Smooth muscle cell (in vitro differentiated cells): ENCODE measurements at regions not wholly inside any gene's neighbourhood (a gene's known extent, or its start where the extent isn't known, plus 50 kb on each side); places are given as distances from the start of the nearest gene placed in this dataset.

ENCODE experiments used
- DNase-seq: peaks from one replicate; lab custom pipeline; 2025; ENCODE audit not compliant: unreplicated experiment; lab: John Stamatoyannopoulos, UW
- H2AFZ ChIP-seq: fragments of 200-600 bp; sonication (generic); 2 replicates; pipeline ENCODE4 v1.6.0; 2016; ENCODE audit warnings: antibody characterized with exemption, low read depth, mild to moderate bottlenecking
- H3F3A ChIP-seq: fragments of 200-600 bp; sonication (generic); 2 replicates; pipeline ENCODE4 v1.6.0; 2017; ENCODE audit warnings: antibody characterized with exemption, low read depth
- H3K27ac ChIP-seq: fragments of 200-600 bp; sonication (generic); 2 replicates; pipeline ENCODE4 v1.5.1; 2016; ENCODE audit warnings: low read depth, mild to moderate bottlenecking
- H3K27me3 ChIP-seq: fragments of 200-600 bp; sonication (generic); 2 replicates; pipeline ENCODE4 v1.6.1; 2016; ENCODE audit warnings: low read depth, mild to moderate bottlenecking
- H3K36me3 ChIP-seq: fragments of 200-600 bp; sonication (generic); 2 replicates; pipeline ENCODE4 v1.5.1; 2016; ENCODE audit warnings: low read depth
- H3K4me1 ChIP-seq: fragments of 200-600 bp; sonication (generic); 2 replicates; pipeline ENCODE4 v1.5.1; 2016; ENCODE audit warnings: low read depth
- H3K4me2 ChIP-seq: fragments of 200-600 bp; sonication (generic); 2 replicates; pipeline ENCODE4 v1.6.0; 2016; ENCODE audit warnings: mild to moderate bottlenecking
- H3K4me3 ChIP-seq: fragments of 200-600 bp; sonication (generic); 2 replicates; pipeline ENCODE4 v1.5.1; 2016; ENCODE audit warnings: mild to moderate bottlenecking
- H3K79me2 ChIP-seq: fragments of 200-600 bp; sonication (generic); 2 replicates; pipeline ENCODE4 v1.6.0; 2016; ENCODE audit warnings: low read depth, mild to moderate bottlenecking
- H3K9ac ChIP-seq: fragments of 200-600 bp; sonication (generic); 2 replicates; pipeline ENCODE4 v1.6.0; 2016; ENCODE audit warnings: low read depth
- H3K9me3 ChIP-seq: fragments of 200-600 bp; sonication (generic); replicated peaks from 2 replicates; pipeline ENCODE4 v1.5.1; 2016; ENCODE audit warnings: low read depth
- H4K20me1 ChIP-seq: fragments of 200-600 bp; sonication (generic); 2 replicates; pipeline ENCODE4 v1.6.0; 2016; ENCODE audit warnings: low read depth
- WGBS: methylation state at CpG from one replicate; pipeline ENCODE4 v1.1.7; 2016; ENCODE audit warnings: low lambda C conversion rate; 5-methylcytosine and 5-hydroxymethylcytosine counted together
- TF ChIP-seq, protein P1 (sequence below): fragments of 200-600 bp; sonication (generic); IDR thresholded peaks from 2 replicates; pipeline ENCODE4 v1.5.1; 2017; ENCODE audit warnings: borderline replicate concordance, mild to moderate bottlenecking, antibody characterized with exemption; ENCODE audit not compliant: insufficient read depth, poor library complexity, severe bottlenecking

DNA sequence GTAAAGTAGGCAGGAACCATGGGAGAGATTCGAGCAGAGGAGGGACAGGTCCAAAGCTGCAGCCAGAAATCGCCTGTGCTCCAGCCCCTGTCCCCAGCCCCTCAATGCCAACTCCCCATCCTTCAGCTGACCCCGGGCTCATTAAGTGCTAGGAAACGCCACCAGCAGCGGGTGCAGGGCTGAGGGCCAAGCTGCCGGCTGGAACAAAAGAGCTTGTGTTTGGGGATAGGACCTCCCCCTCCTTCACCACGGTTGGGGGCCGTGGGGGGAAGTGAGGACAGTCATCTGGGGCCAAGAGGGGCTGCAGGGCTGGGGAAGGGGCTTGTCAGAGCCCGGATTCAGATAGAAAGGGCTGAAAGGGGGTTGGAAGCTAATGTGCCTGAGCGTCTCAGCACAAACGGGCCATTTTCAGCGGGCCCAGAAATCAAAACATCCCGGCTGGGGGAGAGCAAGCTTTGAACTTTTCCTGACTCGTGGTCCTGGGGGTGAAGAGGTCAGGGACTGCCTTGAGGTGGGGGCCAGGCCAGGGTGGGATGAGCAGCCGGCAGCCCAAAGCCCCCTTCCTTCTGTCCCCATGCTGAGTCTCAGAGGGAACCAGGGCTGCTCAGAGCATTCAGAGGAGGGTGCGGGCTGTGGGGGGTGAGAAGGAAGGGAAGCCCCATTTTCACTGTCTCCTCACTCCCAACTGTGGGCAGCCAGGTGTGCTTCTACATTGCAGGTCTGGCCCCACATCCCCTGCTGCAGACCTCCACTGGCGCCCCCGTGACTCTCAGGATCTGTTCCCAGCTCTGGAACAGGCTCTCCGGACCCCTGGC is 69.4 kb upstream of the DAB2IP start:
- Histone ChIP-seq H3K4me2 (no peak overlapping the region), H3K9ac (no peak overlapping the region), H2AFZ (no peak overlapping the region), H4K20me1 (peaks cover 7% of the 10 kb centered on the region), H3K4me1 (peaks cover 9% of the 10 kb centered on the region), H3K27ac (no peak overlapping the region), H3K4me3 (no peak overlapping the region), H3K27me3 (no peaks in the 10 kb centered on the region), H3K9me3 (no peaks in the 10 kb centered on the region), H3K36me3 (no peaks in the 10 kb centered on the region), H3K79me2 (no peaks in the 10 kb centered on the region), H3F3A (no peaks in the 10 kb centered on the region)
- no peak for DNase-seq
- 60% methylated on average over 19 of the region's 19 CpGs for WGBS
- TF ChIP-seq, protein P1, sequence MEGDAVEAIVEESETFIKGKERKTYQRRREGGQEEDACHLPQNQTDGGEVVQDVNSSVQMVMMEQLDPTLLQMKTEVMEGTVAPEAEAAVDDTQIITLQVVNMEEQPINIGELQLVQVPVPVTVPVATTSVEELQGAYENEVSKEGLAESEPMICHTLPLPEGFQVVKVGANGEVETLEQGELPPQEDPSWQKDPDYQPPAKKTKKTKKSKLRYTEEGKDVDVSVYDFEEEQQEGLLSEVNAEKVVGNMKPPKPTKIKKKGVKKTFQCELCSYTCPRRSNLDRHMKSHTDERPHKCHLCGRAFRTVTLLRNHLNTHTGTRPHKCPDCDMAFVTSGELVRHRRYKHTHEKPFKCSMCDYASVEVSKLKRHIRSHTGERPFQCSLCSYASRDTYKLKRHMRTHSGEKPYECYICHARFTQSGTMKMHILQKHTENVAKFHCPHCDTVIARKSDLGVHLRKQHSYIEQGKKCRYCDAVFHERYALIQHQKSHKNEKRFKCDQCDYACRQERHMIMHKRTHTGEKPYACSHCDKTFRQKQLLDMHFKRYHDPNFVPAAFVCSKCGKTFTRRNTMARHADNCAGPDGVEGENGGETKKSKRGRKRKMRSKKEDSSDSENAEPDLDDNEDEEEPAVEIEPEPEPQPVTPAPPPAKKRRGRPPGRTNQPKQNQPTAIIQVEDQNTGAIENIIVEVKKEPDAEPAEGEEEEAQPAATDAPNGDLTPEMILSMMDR, result no peak

GRCh38 chr9:121582641-121583040 is 68.8 kb upstream of the DAB2IP start:
- no peak for DNase-seq
- no peaks in the 10 kb centered on the region for H3K36me3 ChIP-seq
- H3K4me2 ChIP-seq, result no peak overlapping the region
- H3K4me3 ChIP-seq, result no peak overlapping the region
- H3K4me1 ChIP-seq, result peaks cover 9% of the 10 kb centered on the region
- H3K27ac ChIP-seq, result no peak overlapping the region
- no peak overlapping the region for H2AFZ ChIP-seq
- no peaks in the 10 kb centered on the region for H3K27me3 ChIP-seq
- 67% methylated on average over 7 of the region's 7 CpGs for WGBS
- no peak overlapping the region for H3K9ac ChIP-seq
- H3K9me3 ChIP-seq, result no peaks in the 10 kb centered on the region
- TF ChIP-seq, protein P1, result no peak
- no peaks in the 10 kb centered on the region for H3F3A ChIP-seq
- H4K20me1 ChIP-seq, result peaks cover 7% of the 10 kb centered on the region
- H3K79me2 ChIP-seq, result no peaks in the 10 kb centered on the region

- Histone ChIP-seq H3K36me3 (no peaks in the 10 kb centered on the region), H3K27me3 (no peaks in the 10 kb centered on the region), H3K79me2 (no peaks in the 10 kb centered on the region), H3K27ac (no peak overlapping the region), H3K4me2 (no peak overlapping the region), H4K20me1 (peaks cover 7% of the 10 kb centered on the region), H3K4me1 (peaks cover 9% of the 10 kb centered on the region), H3K9me3 (no peaks in the 10 kb centered on the region), H3K4me3 (no peak overlapping the region), H3F3A (no peaks in the 10 kb centered on the region), H2AFZ (no peak overlapping the region), H3K9ac (no peak overlapping the region)
- 91% methylated on average over 4 of the region's 4 CpGs for WGBS
- no peak for DNase-seq
- TF ChIP-seq, protein P1, result no peak
Measured at GRCh38 chr9:121584421-121584820, 67.0 kb upstream of the DAB2IP start.

- Histone ChIP-seq H3K27me3 (no peaks in the 10 kb centered on the region), H3K79me2 (no peaks in the 10 kb centered on the region), H4K20me1 (no peaks in the 10 kb centered on the region), H3K27ac (no peak overlapping the region), H3K9ac (no peak overlapping the region), H3K4me2 (no peak overlapping the region), H3F3A (no peaks in the 10 kb centered on the region), H3K9me3 (no peaks in the 10 kb centered on the region), H3K4me1 (no peaks in the 10 kb centered on the region), H3K36me3 (no peaks in the 10 kb centered on the region), H2AFZ (no peak overlapping the region), H3K4me3 (no peak overlapping the region)
- WGBS, result 85% methylated on average over 4 of the region's 4 CpGs
- TF ChIP-seq, protein P1, result no peak
- DNase-seq, result no peak
Measured at GRCh38 chr9:121587863-121588262, 63.6 kb upstream of the DAB2IP start.
